Stimulated activated effector memory CD8-positive, alpha-beta T cell treated with anti-CD3 and anti-CD28 coated beads, Interleukin-12 subunit alpha, Interleukin-12 subunit beta, amount 100 ng/mL, for 72 hours (primary cell): ENCODE measurements at regions not wholly inside any gene's neighbourhood (a gene's known extent, or its start where the extent isn't known, plus 50 kb on each side); places are given as distances from the start of the nearest gene placed in this dataset.

Experiments
- ATAC-seq: fragments of 150-1000 bp; cut with Tn5 transposase; 2 replicates; pipeline ENCODE4 v1.10.0; 2021
- DNase-seq, 2 donors: peaks; one replicate each; pipeline ENCODE4 v3.0.0; 2021 to 2022; ENCODE audit warnings: low spot score in 2 of 2
- H3K27ac Mint-ChIP-seq: one replicate; pipeline ENCODE4 v1.8.0; 2022; ENCODE audit warnings: mild to moderate bottlenecking, mixed read lengths
- H3K36me3 Mint-ChIP-seq: one replicate; pipeline ENCODE4 v1.8.0; 2022; ENCODE audit warnings: mild to moderate bottlenecking, mixed read lengths
- H3K4me1 Mint-ChIP-seq: one replicate; pipeline ENCODE4 v1.8.0; 2022; ENCODE audit warnings: mixed read lengths
- H3K4me3 Mint-ChIP-seq: one replicate; pipeline ENCODE4 v1.8.0; 2022; ENCODE audit warnings: mild to moderate bottlenecking, mixed read lengths
- H3K9me3 Mint-ChIP-seq: one replicate; pipeline ENCODE4 v1.8.0; 2022; ENCODE audit warnings: mixed read lengths

DNA sequence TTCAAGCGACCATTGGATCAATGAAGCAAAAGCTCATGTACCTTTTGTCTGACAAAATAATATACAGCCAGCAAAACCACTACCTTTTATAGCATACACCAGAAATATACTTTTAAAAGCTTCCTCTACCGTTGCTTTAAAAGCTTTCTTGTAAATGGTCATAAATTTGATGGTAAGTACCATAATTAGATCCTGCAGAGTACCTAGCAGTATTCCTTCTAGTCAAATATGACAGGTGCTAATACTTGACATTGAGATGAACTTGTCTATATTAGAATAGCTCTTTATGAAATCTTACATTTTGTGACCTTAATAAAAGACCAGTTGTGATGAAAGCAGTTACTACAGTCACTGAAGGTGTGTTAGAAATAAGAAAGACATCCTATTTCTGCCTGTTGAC, 340.5 kb upstream of the ANO3 start:
- Mint-ChIP-seq H3K27ac (no peak overlapping the region), H3K4me1 (no peaks in the 10 kb centered on the region), H3K4me3 (no peak overlapping the region), H3K36me3 (no peaks in the 10 kb centered on the region), H3K9me3 (peaks cover 14% of the 10 kb centered on the region)
- no peak for ATAC-seq
- DNase-seq: no peak

DNA sequence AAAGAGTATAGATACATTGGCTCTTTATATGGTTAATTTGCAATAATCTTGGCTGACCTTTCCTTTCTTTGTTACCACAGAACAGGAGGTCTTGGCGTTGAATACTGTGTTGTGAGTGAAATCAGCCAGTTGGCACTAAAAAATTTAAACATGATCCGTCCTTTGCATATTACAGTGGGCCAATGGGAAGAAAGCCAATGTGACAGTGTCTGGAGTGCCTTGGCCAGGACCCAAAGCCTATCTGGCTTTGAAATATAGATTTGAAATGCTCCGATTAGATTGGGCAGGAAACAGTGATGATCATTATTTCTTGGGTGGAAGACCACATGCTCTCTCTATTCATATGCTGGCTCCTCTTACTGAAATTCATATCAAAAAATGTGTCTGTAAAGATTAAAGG, 339.6 kb upstream of the ANO3 start:
- Mint-ChIP-seq H3K36me3 (no peaks in the 10 kb centered on the region), H3K4me3 (no peak overlapping the region), H3K9me3 (peaks cover 16% of the 10 kb centered on the region), H3K4me1 (no peaks in the 10 kb centered on the region), H3K27ac (no peak overlapping the region)
- ATAC-seq: no peak
- no peak for DNase-seq

DNA sequence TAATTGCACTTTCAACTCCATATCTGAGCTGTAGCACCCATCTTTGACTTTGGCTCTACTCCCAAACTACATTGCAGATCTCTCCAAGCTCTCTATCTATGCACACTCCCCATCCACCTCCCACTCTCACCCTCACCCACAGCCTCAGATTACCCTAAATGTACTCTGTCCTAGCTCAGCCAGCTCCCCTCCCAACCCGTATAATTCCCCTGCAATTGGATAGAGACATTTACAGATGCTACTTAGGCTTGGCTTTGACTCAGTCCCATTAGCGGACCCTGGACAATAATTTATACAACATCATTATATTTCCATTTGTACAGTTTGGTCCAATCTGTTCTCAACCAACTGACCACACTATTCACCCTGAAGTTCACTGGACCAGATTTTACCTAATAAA, 338.9 kb upstream of the ANO3 start:
- no peak overlapping the region for H3K4me3 Mint-ChIP-seq
- H3K36me3 Mint-ChIP-seq: no peaks in the 10 kb centered on the region
- no peaks in the 10 kb centered on the region for H3K4me1 Mint-ChIP-seq
- DNase-seq: no peak
- H3K27ac Mint-ChIP-seq: no peak overlapping the region
- no peak for ATAC-seq
- peaks cover 19% of the 10 kb centered on the region for H3K9me3 Mint-ChIP-seq

DNA sequence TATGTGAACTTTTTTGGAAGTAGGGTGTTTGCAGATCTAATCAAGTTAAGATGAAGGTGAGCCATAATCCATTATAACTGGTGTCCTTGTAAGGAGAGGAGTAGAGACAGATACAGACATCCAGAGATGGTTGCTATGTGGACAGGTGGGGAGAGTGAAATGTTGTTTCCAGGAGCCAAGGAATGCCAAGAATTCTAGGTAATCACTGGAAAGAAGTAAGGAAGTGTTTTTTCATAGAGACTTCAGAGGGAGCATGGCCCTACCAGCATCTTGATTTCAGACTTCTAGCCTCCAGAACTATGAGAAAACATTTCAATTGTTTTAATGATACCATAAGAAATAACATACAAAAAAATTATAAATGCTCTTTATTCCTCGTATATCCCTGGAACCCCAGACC, 320.5 kb upstream of the ANO3 start:
- DNase-seq: no peak
- H3K27ac Mint-ChIP-seq: no peak overlapping the region

DNA sequence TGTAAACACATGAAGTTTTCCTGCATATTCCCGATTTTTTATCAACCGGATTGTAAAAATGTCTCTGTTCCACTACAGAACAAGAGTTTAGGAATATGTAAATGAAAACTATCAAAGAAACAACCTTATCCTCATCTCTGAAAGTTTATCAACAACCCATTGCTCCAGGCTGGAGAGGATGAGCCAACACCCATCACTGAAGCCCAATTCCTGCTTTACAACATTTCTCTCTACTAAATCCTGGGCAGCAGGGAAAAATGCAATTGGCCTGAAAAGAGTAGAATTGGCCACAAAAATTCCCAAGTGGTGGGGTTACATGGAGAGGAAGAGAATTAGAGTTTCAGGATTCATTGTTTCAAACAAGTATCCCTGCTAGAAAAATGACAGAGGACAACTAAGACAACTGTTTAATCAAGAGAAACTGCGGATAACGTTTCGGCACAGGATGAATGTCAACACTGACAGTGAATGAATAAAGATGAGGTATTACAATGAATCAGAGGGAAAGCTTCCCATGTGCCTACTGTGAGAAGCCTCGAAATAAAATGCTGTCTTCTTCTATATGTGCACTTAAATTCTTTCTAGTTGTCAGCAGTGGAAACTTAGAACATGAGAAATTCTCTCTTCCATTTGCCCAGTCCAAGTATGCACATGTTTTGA, 317.3 kb upstream of the ANO3 start:
- Mint-ChIP-seq H3K4me3 (no peak overlapping the region), H3K27ac (no peak overlapping the region), H3K9me3 (peaks cover 9% of the 10 kb centered on the region), H3K4me1 (no peaks in the 10 kb centered on the region), H3K36me3 (no peaks in the 10 kb centered on the region)
- no peak for ATAC-seq
- DNase-seq: no peak

More for the DNA sequence above, 320.5 kb upstream of the ANO3 start:
- peaks cover 11% of the 10 kb centered on the region for H3K9me3 Mint-ChIP-seq
- H3K36me3 Mint-ChIP-seq: no peaks in the 10 kb centered on the region
- no peaks in the 10 kb centered on the region for H3K4me1 Mint-ChIP-seq
- no peak overlapping the region for H3K4me3 Mint-ChIP-seq
- ATAC-seq: no peak

DNA sequence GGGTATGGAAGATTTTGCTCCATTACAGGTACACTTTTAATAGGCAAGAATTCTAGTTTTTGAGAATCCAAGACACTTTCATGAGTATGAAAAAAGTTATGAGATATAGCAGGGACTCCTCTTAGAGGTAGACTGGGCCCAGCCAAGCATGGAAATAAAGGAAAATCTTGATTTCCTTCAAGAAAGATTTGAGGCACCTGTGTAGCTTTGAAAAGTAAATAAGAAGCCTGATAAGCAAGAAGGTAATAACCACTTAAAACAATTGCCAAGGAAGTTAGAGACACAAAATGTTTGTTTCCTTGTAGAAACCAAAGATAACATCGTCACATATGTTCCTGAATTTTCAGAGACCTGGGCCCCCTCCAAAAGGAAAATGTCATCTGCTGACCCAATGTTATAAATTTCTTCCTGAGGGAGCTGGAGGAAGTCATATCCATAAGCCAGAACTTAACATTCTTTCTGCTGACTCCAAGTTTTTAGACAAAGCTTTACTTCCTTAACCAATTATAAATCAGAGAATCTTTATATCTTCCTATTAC, 314.5 kb upstream of the ANO3 start:
- ATAC-seq: no peak
- Mint-ChIP-seq H3K4me1 (no peaks in the 10 kb centered on the region), H3K27ac (no peak overlapping the region), H3K9me3 (peaks cover 4% of the 10 kb centered on the region), H3K4me3 (no peak overlapping the region), H3K36me3 (no peaks in the 10 kb centered on the region)
- DNase-seq: no peak

DNA sequence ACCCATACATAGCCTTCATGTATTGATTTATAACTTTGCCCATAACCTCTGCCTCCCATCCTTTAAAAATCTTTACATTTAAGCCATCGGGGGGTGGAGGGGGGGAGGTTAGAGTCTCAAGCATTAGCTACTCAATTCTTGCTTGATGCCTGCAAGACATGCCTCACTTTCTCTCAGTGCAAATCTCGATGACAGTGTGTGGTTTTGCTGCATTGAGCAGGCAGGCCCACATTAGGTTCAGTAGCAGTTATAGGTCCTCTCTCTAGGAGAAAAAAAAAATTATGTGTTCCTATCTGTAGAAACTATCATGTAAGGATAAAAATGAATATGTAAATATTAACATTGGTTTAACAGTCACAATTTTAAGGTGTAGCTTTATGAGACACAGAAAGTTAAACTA, 314.0 kb upstream of the ANO3 start:
- H3K4me1 Mint-ChIP-seq: no peaks in the 10 kb centered on the region
- no peak overlapping the region for H3K27ac Mint-ChIP-seq
- peaks cover 4% of the 10 kb centered on the region for H3K9me3 Mint-ChIP-seq
- H3K4me3 Mint-ChIP-seq: no peak overlapping the region
- H3K36me3 Mint-ChIP-seq: no peaks in the 10 kb centered on the region
- DNase-seq (no peak), ATAC-seq (no peak)

DNA sequence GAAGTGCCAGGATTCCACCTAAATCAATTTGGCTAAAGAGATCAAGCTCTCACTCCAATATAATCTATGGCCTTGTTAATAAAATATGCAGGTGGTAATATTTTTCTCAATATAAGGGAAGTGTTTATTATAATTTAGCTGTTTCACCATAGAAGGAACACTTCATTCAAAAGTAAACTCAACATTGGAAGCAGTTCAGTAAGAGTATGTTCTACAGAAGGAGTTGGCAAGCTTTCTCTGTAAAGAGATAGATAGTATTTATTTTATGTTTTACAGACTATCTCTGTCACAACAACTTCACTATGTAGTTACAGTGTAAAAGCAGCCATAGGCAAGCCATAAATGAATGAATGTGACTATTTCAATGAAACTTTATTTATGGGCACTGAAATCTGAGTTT, 313.6 kb upstream of the ANO3 start:
- peaks cover 1% of the 10 kb centered on the region for H3K9me3 Mint-ChIP-seq
- H3K27ac Mint-ChIP-seq: no peak overlapping the region
- H3K36me3 Mint-ChIP-seq: no peaks in the 10 kb centered on the region
- H3K4me3 Mint-ChIP-seq: no peak overlapping the region
- no peaks in the 10 kb centered on the region for H3K4me1 Mint-ChIP-seq
- DNase-seq (no peak), ATAC-seq (no peak)

DNA sequence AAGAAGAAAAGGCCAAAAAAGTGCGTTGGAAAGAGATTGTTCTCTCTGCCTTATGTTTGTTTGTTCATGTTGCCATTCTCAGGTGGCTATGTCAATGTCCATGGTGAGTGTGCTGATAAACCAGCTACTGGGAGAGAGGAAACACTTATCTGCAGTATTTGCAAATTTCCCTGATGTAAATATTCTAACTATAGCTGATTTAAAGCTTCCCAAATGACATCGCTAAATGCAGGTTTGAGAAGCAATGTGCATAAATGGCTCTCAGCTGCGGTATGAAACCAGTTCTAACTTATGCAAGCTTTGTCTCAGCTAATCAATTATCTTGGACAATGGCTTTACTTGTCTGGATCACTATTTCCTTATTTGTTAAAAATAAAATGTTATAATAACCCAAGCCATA, 312.5 kb upstream of the ANO3 start:
- Mint-ChIP-seq H3K4me3 (no peak overlapping the region), H3K4me1 (no peaks in the 10 kb centered on the region), H3K9me3 (no peaks in the 10 kb centered on the region), H3K27ac (no peak overlapping the region), H3K36me3 (no peaks in the 10 kb centered on the region)
- ATAC-seq: no peak
- DNase-seq: no peak

DNA sequence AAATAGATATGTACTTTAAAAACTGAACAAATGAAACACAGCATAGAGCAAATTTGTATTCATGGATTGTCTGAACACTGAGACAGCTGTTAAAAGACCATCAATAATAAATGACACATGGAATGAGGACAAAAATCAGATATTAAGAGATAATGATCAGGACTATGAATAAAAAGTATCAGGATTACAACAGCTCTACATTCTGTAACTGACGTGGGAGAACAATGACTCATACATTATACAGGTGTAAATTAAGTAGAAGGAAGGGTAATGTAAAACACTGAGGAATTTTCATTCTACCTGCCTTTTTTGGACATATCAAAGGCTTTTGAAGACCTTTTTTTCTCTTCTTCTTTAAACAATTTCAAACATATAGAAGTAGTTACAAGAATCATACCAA, 310.9 kb upstream of the ANO3 start:
- H3K4me1 Mint-ChIP-seq: no peaks in the 10 kb centered on the region
- no peak overlapping the region for H3K27ac Mint-ChIP-seq
- ATAC-seq: no peak
- no peak for DNase-seq
- H3K4me3 Mint-ChIP-seq: no peak overlapping the region
- H3K9me3 Mint-ChIP-seq: no peaks in the 10 kb centered on the region
- no peaks in the 10 kb centered on the region for H3K36me3 Mint-ChIP-seq

DNA sequence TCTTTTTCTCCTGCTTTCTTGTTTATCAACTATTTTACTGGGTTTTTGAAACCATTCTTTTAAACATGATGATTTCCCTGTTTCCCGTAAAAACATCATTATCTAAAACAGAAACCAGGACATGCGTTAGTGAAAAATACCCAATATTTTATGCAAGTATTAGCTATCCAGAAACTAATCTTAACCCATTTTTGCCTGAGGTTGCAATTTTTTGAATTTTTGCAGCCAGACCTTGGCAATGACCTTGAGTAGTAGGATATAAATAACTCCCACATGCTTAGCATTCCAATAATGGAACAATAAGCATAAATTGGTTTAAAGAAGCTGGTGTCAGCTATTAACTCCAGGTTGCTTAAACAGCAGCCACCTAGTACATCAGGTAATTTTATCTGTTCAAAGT, 308.9 kb upstream of the ANO3 start:
- Mint-ChIP-seq H3K36me3 (no peaks in the 10 kb centered on the region), H3K9me3 (peaks cover 4% of the 10 kb centered on the region), H3K4me3 (no peak overlapping the region), H3K4me1 (no peaks in the 10 kb centered on the region), H3K27ac (no peak overlapping the region)
- DNase-seq (no peak), ATAC-seq (no peak)

DNA sequence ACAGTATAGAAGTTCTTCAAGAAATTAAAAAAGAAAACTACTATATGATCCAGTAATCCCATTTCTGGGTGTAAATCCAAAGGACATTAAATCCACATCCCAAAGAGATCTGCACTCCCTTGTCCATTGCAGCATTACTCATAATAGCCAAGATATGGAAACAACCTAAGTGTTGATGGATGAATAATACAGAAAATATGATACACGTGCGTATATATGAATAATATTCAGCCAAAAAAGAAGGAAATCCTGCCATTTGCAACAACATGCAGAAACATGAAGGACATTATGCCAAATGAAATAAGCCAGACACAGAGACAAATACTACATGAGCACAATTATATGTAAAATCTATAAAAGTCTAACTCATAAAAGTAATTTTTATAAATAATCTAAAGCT, 306.3 kb upstream of the ANO3 start:
- H3K27ac Mint-ChIP-seq: no peak overlapping the region
- no peak for ATAC-seq

DNA sequence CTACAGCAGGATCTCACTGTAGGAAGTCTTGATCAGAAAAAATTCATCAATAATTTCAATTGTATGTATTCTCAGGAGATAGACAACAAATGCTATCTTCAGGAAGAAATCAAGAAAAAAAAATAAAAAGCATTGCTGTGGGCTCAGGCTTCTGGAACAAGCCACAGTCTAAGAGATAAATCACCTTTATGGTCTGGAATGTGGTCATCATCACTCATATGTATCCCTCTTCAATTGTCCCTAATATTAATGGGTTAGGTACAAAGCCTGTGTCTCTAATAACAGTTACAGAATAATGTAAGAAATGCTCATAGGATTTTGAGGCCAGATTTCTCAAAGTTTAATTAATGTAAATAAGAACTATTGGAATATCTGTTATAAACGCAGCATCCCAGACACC, 305.9 kb upstream of the ANO3 start:
- peaks cover 10% of the 10 kb centered on the region for H3K9me3 Mint-ChIP-seq
- ATAC-seq: no peak
- H3K4me1 Mint-ChIP-seq: no peaks in the 10 kb centered on the region
- H3K27ac Mint-ChIP-seq: no peak overlapping the region
- no peaks in the 10 kb centered on the region for H3K36me3 Mint-ChIP-seq
- no peak for DNase-seq
- H3K4me3 Mint-ChIP-seq: no peak overlapping the region

More for the DNA sequence above, 306.3 kb upstream of the ANO3 start:
- H3K36me3 Mint-ChIP-seq: no peaks in the 10 kb centered on the region
- no peak for DNase-seq
- H3K9me3 Mint-ChIP-seq: peaks cover 10% of the 10 kb centered on the region
- no peak overlapping the region for H3K4me3 Mint-ChIP-seq
- no peaks in the 10 kb centered on the region for H3K4me1 Mint-ChIP-seq

DNA sequence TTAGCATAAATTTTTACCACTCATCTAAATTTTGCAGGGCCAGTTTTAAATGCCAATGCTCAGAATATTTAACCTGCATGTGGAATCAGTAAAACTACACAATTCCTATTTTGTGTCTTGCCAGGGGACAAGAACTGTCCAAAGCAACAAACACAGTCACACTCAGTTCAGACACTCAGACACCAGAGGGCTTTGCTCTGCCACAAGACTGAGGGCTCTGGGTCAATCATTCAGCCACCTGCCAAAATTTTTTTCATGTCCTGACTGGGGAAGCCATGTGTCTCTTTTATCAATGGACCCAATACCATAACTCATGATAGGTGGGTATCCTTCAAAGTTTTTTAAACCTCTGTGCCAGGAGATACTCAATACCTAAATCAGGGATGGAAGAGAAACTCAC, 304.0 kb upstream of the ANO3 start:
- Mint-ChIP-seq H3K27ac (no peak overlapping the region), H3K4me1 (no peaks in the 10 kb centered on the region), H3K9me3 (peaks cover 10% of the 10 kb centered on the region), H3K4me3 (no peak overlapping the region), H3K36me3 (no peaks in the 10 kb centered on the region)
- ATAC-seq: no peak
- DNase-seq: no peak

DNA sequence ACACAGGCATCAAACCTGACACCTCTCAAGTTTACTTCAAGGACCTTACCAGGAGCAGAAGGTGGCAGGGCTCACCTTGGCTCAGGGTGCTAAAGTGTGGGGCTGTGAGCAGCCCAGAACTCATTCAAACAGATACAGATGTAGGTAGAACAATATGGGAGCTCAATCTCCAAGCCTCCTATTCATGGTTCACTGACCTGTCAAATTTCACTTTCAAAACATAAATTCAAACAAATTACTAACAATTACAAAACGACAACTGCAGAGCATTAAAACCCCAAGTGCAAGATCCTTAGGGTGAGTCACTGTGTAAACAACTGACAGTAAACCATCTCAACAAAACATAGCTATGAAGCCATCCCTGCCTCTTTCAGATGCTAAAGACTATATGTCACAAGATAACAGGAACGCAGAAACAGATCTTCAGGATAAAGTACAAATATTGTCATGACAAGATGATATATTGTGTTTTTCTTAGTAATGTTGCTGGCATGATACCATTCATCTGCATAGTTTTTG, 303.5 kb upstream of the ANO3 start:
- DNase-seq (no peak), ATAC-seq (no peak)
- Mint-ChIP-seq H3K4me1 (no peaks in the 10 kb centered on the region), H3K9me3 (peaks cover 10% of the 10 kb centered on the region), H3K36me3 (no peaks in the 10 kb centered on the region), H3K4me3 (no peak overlapping the region), H3K27ac (no peak overlapping the region)

DNA sequence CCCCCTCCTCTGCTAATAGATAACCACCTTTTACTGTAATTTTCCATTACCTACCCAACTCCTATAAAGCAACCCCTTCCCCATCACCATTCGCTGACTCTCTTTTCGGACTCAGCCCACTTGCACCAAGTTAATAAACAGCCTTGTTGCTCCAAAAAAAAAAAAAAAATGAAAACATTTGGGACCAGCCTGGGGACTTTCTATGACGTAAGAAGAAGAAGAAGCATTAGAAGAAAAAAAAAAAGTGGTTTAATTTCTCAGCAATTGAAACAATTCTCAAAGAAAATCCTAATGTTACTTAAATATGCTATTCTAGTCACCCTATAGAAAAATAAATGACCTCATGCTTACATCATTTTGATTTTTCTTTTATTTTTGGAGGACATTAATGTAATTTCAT, 301.5 kb upstream of the ANO3 start:
- Mint-ChIP-seq H3K36me3 (no peaks in the 10 kb centered on the region), H3K27ac (no peak overlapping the region), H3K4me3 (no peak overlapping the region), H3K9me3 (peaks cover 18% of the 10 kb centered on the region), H3K4me1 (no peaks in the 10 kb centered on the region)
- ATAC-seq (no peak), DNase-seq (no peak)
